T-helper 1 cell (primary cell): ENCODE measurements at regions not wholly inside any gene's neighbourhood (a gene's known extent, or its start where the extent isn't known, plus 50 kb on each side); places are given as distances from the start of the nearest gene placed in this dataset.
"Not testable (repeated sequence)": the region's sequence is repeated elsewhere in the genome, so short reads cannot be mapped to it uniquely, and the experiment has no call there.

ENCODE experiments used
- DNase-seq, 5 donors: peaks; one replicate each; pipeline ENCODE4 v3.0.0-alpha.2; 2012 to 2020

DNA sequence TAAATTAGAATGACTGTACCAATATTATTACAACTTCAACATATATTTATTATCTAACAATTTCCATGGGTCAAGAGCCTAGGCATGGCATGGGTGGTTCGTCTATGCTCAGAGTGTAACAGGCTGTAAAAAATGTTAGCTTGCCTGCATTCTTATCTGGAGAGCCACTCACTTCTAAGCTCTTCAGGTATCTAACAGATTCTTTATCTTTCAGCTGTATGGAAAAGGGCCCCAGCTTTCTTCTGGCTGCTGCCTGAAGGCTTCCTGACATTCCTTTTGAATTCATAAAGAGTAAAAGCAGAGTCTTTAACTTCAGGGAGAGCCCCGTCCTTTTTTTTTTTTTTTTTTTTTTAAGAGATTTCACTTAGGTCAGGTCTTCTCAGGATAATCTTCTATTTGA is 648.8 kb downstream of the NXPH1 start:
- DNase-seq = no peak

DNA sequence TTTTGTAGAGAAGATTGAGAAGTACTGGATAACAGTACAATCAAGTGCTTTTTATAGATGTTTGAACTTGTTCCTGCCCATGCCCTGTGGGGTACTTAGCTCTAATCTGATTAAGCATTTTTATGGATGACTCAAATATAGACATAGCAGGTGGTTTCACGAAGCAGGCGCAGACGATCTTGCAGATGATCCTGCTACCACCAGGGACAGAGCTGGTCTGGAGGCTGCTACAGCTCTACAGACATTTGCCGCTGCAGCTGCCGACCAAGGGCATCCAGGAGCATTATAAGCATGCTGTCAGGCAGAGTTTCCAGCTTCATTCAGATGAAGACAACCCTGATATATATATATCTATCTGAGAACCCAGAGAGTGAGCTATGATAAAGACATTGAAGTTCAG is 650.4 kb downstream of the NXPH1 start:
- DNase-seq = no peak

DNA sequence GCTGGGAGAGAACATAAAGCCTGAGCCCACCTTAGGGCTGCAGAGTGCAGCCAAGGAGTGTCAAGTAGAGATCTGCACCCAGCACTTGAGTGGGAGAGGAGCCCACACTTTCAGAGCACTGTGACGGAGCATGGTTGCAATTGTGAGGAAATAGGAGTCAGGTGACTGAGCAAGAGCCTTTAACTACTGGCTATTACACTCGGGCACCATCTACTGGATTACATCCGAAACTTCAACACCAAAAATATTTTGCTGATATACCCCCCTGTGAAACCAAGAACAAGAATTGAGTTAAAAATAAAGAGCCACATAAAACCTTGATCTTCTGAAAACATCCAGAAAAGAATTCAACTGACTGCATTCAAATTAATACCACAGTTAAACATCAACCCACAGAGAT is 657.9 kb downstream of the NXPH1 start:
- DNase-seq = no peak

DNA sequence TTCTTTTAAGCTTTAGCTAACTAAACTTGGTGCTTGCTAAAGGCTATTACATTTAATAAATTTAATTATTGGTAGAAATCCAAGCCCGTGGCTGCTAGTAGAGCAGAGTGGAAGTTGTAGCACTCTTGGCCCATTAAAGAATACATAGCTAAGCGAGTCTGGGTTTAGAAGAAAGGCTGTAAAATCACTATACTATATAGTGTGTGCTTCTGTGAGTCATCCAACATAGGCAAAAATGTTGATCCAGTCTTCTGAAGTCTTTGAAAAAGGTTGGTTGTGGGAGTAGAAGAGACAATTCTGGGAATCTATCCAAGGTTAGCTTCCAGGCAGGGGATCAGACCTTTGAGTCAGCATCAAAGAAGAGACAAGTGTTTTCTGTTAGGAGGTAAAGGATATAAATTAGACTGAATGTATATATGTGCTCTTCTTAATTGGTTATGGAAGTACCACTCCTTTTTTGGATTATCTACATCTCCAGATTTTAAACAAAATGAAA is 664.2 kb downstream of the NXPH1 start:
- DNase-seq = no peak

DNA sequence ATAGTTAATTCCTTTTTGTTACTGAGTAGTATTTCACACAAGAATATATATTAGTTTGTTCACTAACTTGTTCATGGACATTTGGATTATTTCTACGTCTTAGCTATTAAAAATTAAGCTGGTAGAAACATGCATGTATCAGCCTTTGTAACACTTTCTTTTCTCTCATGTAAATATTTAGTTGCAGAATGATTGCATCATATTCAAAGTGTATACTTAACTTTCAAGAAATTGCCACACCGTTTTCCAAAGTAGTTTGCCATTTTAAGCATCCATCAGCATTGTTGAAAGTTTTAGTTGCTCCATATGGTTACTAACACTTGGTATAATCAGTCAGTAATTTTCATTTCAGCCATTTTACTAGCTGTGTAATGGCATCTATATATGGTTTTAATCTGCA is 666.9 kb downstream of the NXPH1 start:
- no peak for DNase-seq

- DNase-seq = no peak
Observed at GRCh38 chr7:9102846-9103245, 669.4 kb downstream of the NXPH1 start.

GRCh38 chr7:9106747-9107146 is 673.3 kb downstream of the NXPH1 start:
- DNase-seq = no peak

DNA sequence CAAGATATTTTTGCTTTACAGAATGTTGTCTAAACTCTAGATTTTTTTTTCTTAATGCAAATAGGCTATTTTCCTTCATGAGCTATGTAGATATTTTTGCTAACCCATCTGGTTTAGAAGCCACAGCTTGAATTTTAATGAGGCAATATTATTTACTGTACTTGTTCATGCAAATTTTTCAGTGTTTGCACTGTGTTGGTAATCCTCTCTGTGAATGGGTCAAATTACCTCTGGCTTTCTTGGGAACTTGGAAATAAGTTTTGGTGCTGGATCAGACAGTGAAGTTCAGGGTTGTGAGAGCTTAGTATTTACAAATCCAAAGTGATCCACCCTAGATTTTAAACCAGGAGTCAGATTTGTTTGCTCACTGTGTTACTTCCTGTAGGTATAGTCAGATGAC is 686.9 kb downstream of the NXPH1 start:
- DNase-seq = no peak

GRCh38 chr7:9124320-9124719 is 690.9 kb downstream of the NXPH1 start:
- no peak for DNase-seq

GRCh38 chr7:9125246-9125645 is 691.8 kb downstream of the NXPH1 start:
- no peak for DNase-seq

DNA sequence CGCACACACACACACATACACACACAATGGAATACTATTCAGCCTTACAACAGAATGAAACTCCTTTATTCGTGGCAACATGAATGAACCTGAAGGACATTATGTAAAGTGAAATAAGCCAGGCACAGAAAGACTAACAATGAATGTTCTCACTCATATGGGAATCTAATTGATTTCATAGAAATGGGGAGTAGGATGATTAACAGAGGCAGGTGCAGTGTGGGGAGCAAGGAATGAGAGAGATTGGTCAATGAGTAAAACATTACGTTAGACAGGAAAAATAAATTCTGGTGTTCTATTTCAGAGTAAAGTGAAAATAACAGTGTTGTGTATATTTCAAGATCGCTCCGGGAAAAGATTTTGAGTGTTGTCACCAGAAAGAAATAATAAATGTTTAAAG is 694.5 kb downstream of the NXPH1 start:
- no peak for DNase-seq

DNA sequence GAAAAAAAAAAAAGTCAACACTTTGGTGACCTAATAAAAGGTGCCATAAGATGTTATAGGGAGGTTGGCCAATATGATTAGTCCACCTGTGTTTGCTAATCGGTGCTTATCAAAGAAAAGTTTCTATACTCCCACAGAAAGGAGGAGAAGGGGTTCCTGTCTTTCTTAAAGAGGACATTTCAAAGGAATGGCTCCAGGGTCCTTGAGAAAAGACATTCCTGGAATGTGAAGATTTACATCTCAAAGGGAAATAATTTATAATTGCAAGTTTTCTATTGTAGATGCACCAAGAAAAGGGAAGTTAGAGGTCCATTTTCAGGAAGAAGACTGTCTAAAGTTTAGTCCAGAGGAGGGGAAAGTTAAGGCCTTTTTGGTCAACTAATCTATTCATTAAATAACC is 715.3 kb downstream of the NXPH1 start:
- DNase-seq = no peak

DNA sequence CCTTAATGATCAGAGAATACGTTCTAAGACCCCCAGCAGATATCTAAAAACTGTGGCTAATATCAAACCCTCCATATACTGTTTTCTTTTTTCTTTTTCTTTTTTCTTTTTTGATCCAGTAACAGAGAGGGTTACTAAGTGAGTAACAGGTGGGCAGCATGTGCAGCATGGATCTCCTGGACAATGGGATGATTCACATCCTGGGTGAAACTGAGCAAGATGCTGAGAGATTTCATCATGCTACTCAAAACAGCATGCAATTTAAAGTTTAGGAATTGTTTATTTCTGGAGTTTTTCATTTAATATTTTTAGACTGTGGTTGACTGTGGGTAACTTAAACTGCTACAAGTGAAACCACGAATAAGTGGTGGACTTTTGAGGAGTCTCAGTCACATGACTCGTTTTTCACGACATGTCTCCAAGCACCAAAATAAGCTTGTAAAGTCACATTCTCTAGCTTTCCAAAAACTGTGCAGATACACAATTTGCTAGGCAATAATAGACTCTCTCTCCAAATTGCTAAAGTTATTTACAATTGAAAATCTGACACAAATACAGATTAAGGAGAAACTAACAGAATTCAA is 716.2 kb downstream of the NXPH1 start:
- DNase-seq = no peak

DNA sequence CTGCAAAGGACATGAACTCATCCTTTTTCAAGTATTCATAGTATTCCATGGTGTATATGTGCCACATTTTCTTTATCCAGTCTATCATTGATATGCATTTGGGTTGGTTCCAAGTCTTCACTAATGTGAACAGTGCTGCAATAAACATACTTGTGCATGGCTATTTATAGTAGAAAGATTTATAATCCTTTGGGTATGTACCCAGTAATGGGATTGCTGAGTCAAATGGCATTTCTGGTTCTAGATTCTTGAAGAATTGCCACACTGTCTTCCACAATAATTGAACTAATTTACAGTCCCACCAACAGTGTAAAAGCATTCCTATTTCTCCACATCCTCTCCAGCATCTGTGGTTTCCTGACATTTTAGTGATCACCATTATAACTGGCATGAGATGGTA is 730.3 kb downstream of the NXPH1 start:
- not testable (repeated sequence) for DNase-seq

DNA sequence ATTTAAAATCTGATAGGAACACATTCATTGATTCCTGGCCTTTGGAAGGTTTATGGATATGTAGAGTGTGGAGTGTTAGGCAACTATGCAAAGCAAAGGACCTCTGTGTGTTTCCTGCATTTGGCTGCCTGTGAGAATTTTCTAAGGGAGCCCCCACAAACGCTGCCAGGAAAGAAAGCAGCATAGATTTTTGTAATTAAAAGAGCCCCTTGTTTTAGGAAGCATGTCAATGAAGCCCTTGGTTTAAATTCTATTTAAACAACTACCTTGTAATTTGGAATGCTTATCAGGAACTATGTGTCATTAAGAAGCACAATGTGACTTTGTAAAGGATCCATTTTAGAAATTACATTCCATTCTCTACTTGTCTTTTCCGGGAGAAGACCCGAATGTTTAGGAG is 742.5 kb downstream of the NXPH1 start:
- no peak for DNase-seq

- DNase-seq = no peak
Observed at GRCh38 chr7:9181356-9181755, 747.9 kb downstream of the NXPH1 start.

DNA sequence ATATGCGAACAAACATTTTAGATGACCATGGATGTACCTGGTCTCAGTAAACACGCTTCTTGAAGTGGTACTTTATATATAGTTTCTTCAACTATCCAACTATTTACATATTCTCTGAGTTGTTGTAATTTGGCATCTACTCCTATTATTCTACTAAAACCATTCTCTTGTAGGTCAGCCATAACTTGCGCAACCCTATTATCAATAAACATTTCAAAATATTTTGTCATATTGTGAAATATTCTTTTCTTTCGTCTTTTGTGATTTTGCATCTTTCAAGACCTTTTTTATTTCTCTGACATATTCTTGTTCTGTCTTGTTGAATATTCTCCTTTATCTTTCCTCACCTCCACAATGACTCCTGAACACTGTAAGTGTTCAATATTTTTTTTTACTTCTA is 753.3 kb downstream of the NXPH1 start:
- DNase-seq = no peak

GRCh38 chr7:9189703-9190102 is 756.3 kb downstream of the NXPH1 start:
- no peak for DNase-seq

- no peak for DNase-seq
Observed at GRCh38 chr7:9192969-9193368, 759.6 kb downstream of the NXPH1 start.

DNA sequence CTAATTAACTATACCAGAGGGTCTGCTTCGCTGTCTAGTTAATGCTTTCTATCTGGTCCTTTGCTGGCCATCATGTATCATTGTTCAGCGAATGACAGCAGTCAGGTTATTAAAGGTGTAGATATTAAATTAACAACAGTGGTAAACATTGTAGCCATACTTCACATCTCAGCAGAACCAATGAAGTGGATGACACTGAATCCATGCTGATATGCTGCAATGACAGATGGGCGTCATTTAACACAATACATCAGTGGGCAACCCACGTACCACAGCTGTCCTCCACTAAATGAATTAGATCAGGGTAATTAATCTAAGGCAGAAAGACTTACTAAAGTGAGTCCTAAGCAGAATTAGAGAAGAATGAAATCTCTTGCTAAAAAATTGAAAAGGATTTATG is 767.2 kb downstream of the NXPH1 start:
- DNase-seq = no peak

GRCh38 chr7:9201928-9202327 is 768.5 kb downstream of the NXPH1 start:
- DNase-seq = no peak

- no peak for DNase-seq
Observed at GRCh38 chr7:9204571-9204970, 771.2 kb downstream of the NXPH1 start.

- no peak for DNase-seq
Observed at GRCh38 chr7:9210114-9210513, 776.7 kb downstream of the NXPH1 start.

DNA sequence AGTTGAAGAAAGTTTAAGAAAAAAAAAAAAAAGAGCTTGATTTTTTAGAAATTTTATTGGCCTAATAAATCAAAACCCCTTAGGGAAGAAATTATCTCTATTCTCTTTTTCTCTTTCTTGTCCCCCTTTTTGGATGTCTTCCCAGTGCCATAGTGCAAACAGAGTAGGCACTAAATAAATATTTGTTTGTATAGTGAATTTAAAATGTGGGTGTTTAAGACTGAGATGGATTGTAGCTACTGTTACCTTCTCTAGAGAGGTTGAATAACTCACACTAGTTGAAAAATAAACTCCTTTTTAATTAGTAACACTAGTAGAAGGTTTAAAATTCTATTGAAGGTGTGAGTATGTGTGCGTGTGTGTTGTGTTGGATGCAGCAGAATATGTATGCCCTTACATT is 783.8 kb downstream of the NXPH1 start:
- DNase-seq = no peak

DNA sequence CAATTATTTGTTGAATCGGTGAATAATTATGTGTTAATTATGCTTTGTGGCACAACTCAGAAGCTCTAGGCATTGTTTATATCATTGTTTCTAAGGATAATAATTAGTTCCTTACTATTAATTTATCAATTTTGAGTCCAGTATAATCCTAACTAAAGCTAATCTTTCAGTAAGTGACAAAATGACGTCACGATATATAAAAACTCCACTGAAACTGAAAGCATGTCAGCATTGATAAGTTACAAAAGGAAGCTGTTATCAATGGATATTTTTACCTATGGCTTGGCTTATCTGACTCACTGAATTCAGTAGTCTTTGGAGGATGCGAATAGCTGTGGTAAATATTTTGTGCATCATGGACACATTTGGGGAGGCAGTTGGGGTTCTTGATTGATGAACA is 793.1 kb downstream of the NXPH1 start:
- no peak for DNase-seq
